DMS114 treated with DMSO at 0.1 percent for 48 hours (cell line): ENCODE measurements at regions not wholly inside any gene's neighbourhood (a gene's known extent, or its start where the extent isn't known, plus 50 kb on each side); places are given as distances from the start of the nearest gene placed in this dataset.
"Not testable (repeated sequence)": the region's sequence is repeated elsewhere in the genome, so short reads cannot be mapped to it uniquely, and the experiment has no call there.

Experiments
- DNase-seq: peaks from one replicate; lab custom pipeline; 2025; ENCODE audit not compliant: unreplicated experiment; lab: John Stamatoyannopoulos, UW

DNA sequence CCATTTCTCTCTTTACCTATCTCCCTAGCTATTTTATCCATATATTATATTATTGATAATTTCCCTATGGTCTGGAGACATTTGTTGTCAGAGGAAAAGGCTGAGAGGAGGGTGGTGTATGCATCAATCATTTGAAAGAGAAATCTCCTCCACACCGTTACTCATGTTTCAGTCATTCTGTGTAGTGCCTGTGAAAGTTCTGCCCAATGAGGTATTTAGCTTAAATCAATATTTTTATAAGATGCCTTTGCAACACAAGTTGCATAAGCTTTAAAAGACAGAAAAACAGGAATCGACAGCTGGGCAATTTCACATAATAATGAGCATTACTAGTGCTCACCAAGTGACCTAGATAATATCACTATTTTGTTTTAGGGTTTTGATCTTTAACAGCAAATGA is 363.7 kb upstream of the FSIP2 start:
- DNase-seq: no peak

GRCh38 chr2:185375731-185376130 is 362.9 kb upstream of the FSIP2 start:
- no peak for DNase-seq

GRCh38 chr2:185381631-185382030 is 357.0 kb upstream of the FSIP2 start:
- DNase-seq: no peak

GRCh38 chr2:185384822-185385560 is 353.6 kb upstream of the FSIP2 start:
- no peak for DNase-seq

GRCh38 chr2:185388226-185388625 is 350.4 kb upstream of the FSIP2 start:
- DNase-seq: no peak

DNA sequence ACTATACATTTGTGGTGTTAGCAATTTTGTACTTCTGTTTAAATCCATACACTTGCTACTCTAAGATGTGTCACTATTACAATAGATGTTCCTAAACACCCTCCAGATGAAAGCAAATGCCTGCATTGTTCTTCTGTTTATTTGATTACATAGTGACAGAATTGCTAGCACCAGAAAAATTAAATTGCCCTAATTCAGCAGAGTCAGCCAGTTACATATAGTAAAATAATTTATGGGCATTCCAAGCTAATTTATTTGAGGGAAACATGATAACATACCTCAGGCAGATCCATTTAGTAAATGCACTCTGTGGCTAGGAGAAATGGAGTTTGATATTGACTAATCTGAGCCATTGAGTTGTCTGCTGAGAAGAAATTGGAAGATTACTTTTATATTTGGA is 347.1 kb upstream of the FSIP2 start:
- no peak for DNase-seq

- DNase-seq: no peak
These were observed 345.5 kb upstream of the FSIP2 start for GRCh38 chr2:185393091-185393490.

GRCh38 chr2:185402474-185402873 is 336.1 kb upstream of the FSIP2 start:
- DNase-seq: no peak

DNA sequence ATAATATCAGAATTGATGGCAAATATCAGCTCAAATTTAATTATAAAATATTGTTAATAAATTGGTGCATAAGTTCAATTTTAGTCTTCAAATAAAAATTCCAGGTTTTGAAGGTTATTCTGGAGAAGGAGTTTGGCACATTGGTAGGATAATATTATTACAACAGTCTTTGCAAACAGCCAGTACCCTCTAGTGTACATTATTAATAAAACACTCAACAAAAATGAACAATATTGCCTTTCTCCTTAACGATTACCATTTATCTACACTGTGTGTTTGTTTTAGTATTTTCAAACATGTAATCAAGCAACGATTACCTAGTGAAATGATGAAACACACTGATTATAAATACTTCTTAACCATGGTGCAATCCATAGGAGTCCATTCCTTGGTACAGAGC is 334.0 kb upstream of the FSIP2 start:
- no peak for DNase-seq

GRCh38 chr2:185417111-185417510 is 321.5 kb upstream of the FSIP2 start:
- no peak for DNase-seq

DNA sequence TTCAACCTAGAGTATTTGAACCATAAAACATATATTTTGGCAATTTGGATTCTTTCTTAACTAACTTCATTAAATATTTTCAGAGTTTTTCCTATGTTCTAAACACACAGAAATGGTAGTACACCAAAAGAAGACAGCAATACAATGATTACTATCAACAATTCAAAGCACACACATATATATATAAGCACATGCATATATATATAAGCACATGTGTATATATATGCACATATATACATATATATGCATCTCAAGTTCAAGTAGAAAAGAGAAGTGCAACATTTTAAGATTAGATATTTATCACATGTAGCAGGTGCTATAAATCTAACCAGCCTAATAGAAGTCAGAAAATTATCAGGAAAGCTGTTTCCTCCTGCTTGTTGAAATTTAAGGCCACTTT is 320.9 kb upstream of the FSIP2 start:
- no peak for DNase-seq

- DNase-seq: not testable (repeated sequence)
These were observed 313.5 kb upstream of the FSIP2 start for GRCh38 chr2:185424958-185425629.

GRCh38 chr2:185428000-185428399 is 310.6 kb upstream of the FSIP2 start:
- DNase-seq: no peak

DNA sequence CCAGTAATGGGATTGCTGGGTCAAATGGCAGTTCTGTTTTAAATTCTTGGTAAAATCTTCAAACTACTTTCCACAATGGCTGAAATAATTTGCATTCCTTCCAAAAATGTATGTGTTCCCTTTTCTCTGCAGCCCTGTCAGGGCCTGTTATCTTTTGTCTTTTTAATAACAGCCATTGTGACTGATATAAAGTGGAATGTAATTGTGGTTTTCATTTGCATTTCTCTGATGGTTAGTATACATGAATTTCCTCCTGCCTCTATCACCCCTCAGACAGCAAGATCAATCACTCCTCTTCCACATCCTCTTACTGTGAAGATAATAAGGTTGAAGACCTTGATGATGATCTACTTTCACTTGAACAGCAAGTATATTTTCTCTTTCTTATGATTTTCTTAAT is 304.8 kb upstream of the FSIP2 start:
- no peak for DNase-seq

DNA sequence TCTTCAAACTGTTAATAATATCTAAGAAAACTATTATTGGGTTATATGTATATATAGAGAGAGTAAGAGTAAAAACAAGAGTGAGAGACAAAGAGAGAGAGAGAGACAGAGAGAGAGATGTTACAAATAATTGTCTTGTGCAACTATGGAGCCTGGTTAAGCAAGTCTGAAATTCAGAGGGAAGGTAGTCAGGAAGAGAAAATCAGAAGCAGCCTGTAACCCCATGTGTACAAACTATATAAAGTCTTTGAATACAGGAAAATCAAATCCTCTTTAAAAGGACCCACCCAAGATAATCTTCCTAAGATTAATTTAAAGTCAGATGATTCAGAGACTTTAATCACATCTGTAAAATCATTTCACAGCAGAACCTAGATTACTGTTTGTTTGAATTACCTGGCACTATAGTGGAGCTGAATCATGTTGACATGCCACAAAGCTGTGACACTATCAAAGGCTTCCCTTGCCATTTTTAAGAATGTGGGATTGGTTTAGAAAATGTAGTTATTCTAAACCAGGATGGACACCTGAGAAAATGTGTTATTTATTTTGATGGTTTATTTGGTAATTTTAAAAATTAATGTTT is 301.7 kb upstream of the FSIP2 start:
- DNase-seq: no peak

- no peak for DNase-seq
These were observed 297.1 kb upstream of the FSIP2 start for GRCh38 chr2:185441486-185442005.

GRCh38 chr2:185456517-185456916 is 282.1 kb upstream of the FSIP2 start:
- DNase-seq: no peak

- DNase-seq: no peak
These were observed 275.1 kb upstream of the FSIP2 start for GRCh38 chr2:185463481-185463880.

DNA sequence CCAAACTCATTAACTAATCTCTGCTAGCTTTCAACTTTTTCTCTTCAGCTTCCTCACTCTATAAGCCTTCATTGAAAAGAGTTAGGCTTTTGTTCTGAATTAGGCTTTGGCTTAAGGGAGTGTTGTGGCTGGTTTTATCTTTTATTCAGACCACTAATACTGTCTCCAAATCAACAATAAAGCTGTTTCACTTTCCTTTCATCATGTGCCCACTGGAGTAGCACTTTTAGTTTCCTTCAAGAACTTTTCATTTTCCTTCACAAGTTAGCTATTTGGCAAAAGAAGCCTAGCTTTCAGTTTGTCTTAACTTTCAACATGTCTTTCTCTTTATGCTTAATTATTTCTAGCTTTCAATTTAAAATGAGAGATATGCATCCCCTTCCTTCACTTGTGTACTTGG is 271.7 kb upstream of the FSIP2 start:
- no peak for DNase-seq

- no peak for DNase-seq
These were observed 267.2 kb upstream of the FSIP2 start for GRCh38 chr2:185471441-185471840.

GRCh38 chr2:185472574-185472973 is 266.0 kb upstream of the FSIP2 start:
- DNase-seq: no peak

DNA sequence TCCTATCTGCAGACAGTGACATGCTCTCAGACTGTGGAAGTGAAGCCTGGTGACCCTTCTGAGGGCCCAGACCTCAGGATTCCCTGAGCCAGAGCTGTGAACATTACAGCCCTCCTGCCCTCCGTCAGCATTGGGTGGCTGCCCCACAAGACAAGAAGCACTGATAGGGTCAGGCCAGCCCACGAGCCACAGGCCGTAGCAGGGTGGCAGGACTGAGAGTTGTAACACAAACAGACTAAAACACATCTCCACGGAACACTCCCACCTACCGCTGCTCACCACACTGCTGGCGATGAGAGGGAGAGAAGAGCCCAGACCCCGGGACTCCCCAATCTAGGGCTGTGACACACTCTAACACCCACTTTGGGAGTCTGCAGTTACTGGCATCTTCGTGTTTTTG is 264.8 kb upstream of the FSIP2 start:
- no peak for DNase-seq
